ENCODE measurements at regions not wholly inside any gene's neighbourhood (a gene's known extent, or its start where the extent isn't known, plus 50 kb on each side); places are given as distances from the start of the nearest gene placed in this dataset.

GRCh38 chr12:125533434-125534029 lies 468.3 kb downstream of the AACS start:
- TF ChIP-seq CTCF (IDR thresholded peaks at IDR 0.05) (peak; percentile 32 to 50 (median 44)), POLR2A (IDR thresholded peaks at IDR 0.05) (no peak), POLR2AphosphoS5 (IDR thresholded peaks at IDR 0.05) (no peak)

All from prostate gland (tissue), 2 donors.